DOHH2 (cell line): ENCODE measurements at regions not wholly inside any gene's neighbourhood (a gene's known extent, or its start where the extent isn't known, plus 50 kb on each side); places are given as distances from the start of the nearest gene placed in this dataset.

ENCODE experiments used
- CTCF ChIP-seq: fragments of 200-600 bp; sonication (generic); IDR thresholded peaks from one replicate; pipeline ENCODE4 v1.5.1; 2014; ENCODE audit warnings: antibody characterized with exemption, mild to moderate bottlenecking, low read depth, low read length; ENCODE audit not compliant: poor library complexity, severe bottlenecking
- EZH2phosphoT487 ChIP-seq: fragments of 200-600 bp; sonication (generic); IDR thresholded peaks from 2 replicates; pipeline ENCODE4 v1.6.1; 2017; ENCODE audit warnings: borderline replicate concordance, mild to moderate bottlenecking, antibody characterized with exemption, low read length, moderate library complexity, mixed read lengths

- TF ChIP-seq CTCF (no peak), EZH2phosphoT487 (no peak)
These were observed 391.8 kb downstream of the KLF5 start for GRCh38 chr13:73450583-73450982.
